M059J (cell line): ENCODE measurements at regions not wholly inside any gene's neighbourhood (a gene's known extent, or its start where the extent isn't known, plus 50 kb on each side); places are given as distances from the start of the nearest gene placed in this dataset.
"Not testable (repeated sequence)": the region's sequence is repeated elsewhere in the genome, so short reads cannot be mapped to it uniquely, and the experiment has no call there.

Experiments
- DNase-seq: peaks from one replicate; pipeline ENCODE4 v3.0.0-alpha.2; 2012; ENCODE audit warnings: low read depth

- DNase-seq, result no peak
Measured at GRCh38 chr2:201568217-201568820, 75.0 kb downstream of the TMEM237 start.

- no peak for DNase-seq
Measured at GRCh38 chr2:201559067-201559710, 84.1 kb downstream of the TMEM237 start.

- DNase-seq, result no peak
Measured at GRCh38 chr2:201558665-201559064, 84.6 kb downstream of the TMEM237 start.

- DNase-seq, result no peak
Measured at GRCh38 chr2:201558232-201558631, 85.1 kb downstream of the TMEM237 start.

GRCh38 chr2:201551901-201552300 is 91.4 kb downstream of the TMEM237 start:
- no peak for DNase-seq

GRCh38 chr2:201546576-201546975 is 95.0 kb downstream of the STRADB start:
- peak; percentile 8 for DNase-seq

- no peak for DNase-seq
Measured at GRCh38 chr2:201542291-201542690, 90.8 kb downstream of the STRADB start.

- not testable (repeated sequence) for DNase-seq
Measured at GRCh38 chr2:201539271-201539670, 87.7 kb downstream of the STRADB start.

- DNase-seq, result no peak
Measured at GRCh38 chr2:201538025-201538424, 86.5 kb downstream of the STRADB start.

GRCh38 chr2:201536754-201537153 is 85.2 kb downstream of the STRADB start:
- no peak for DNase-seq

GRCh38 chr2:201536046-201536445 is 84.5 kb downstream of the STRADB start:
- DNase-seq, result no peak

GRCh38 chr2:201532686-201533304 is 81.3 kb downstream of the STRADB start:
- peak; percentile 98 for DNase-seq
